Midbrain (tissue), 1 donor: ENCODE measurements at regions not wholly inside any gene's neighbourhood (a gene's known extent, or its start where the extent isn't known, plus 50 kb on each side); places are given as distances from the start of the nearest gene placed in this dataset.

ENCODE experiments used
- DNase-seq: peaks from one replicate; lab custom pipeline; 2025; lab: John Stamatoyannopoulos, UW

- DNase-seq = no peak
Measured at GRCh38 chr20:12886618-12887363, 122.0 kb upstream of the SPTLC3 start.

GRCh38 chr20:12891643-12892042, 117.1 kb upstream of the SPTLC3 start:
- no peak for DNase-seq

- DNase-seq = no peak
Measured at GRCh38 chr20:12893019-12893418, 115.8 kb upstream of the SPTLC3 start.

- no peak for DNase-seq
Measured at GRCh38 chr20:12893653-12894052, 115.1 kb upstream of the SPTLC3 start.

- no peak for DNase-seq
Measured at GRCh38 chr20:12894089-12894488, 114.7 kb upstream of the SPTLC3 start.

- no peak for DNase-seq
Measured at GRCh38 chr20:12896180-12896579, 112.6 kb upstream of the SPTLC3 start.

- no peak for DNase-seq
Measured at GRCh38 chr20:12902992-12903391, 105.8 kb upstream of the SPTLC3 start.

GRCh38 chr20:12906361-12906760, 102.4 kb upstream of the SPTLC3 start:
- DNase-seq = no peak

GRCh38 chr20:12911372-12911771, 97.4 kb upstream of the SPTLC3 start:
- no peak for DNase-seq

- DNase-seq = no peak
Measured at GRCh38 chr20:12913781-12914443, 94.9 kb upstream of the SPTLC3 start.

GRCh38 chr20:12914804-12915203, 94.0 kb upstream of the SPTLC3 start:
- no peak for DNase-seq

GRCh38 chr20:12916699-12917098, 92.1 kb upstream of the SPTLC3 start:
- DNase-seq = no peak

GRCh38 chr20:12924126-12924525, 84.6 kb upstream of the SPTLC3 start:
- DNase-seq = no peak

GRCh38 chr20:12925210-12925755, 83.5 kb upstream of the SPTLC3 start:
- DNase-seq = peak; percentile 86

- DNase-seq = no peak
Measured at GRCh38 chr20:12925863-12926793, 82.6 kb upstream of the SPTLC3 start.

- no peak for DNase-seq
Measured at GRCh38 chr20:12927489-12927888, 81.3 kb upstream of the SPTLC3 start.

- DNase-seq = no peak
Measured at GRCh38 chr20:12928358-12928754, 80.4 kb upstream of the SPTLC3 start.

GRCh38 chr20:12928755-12929401, 79.9 kb upstream of the SPTLC3 start:
- DNase-seq = no peak

GRCh38 chr20:12936020-12936419, 72.8 kb upstream of the SPTLC3 start:
- DNase-seq = no peak

GRCh38 chr20:12936524-12936923, 72.2 kb upstream of the SPTLC3 start:
- DNase-seq = no peak

GRCh38 chr20:12941025-12941424, 67.7 kb upstream of the SPTLC3 start:
- DNase-seq = no peak

- DNase-seq = no peak
Measured at GRCh38 chr20:12942123-12942522, 66.6 kb upstream of the SPTLC3 start.
